GM23248 (cell line): ENCODE measurements at regions not wholly inside any gene's neighbourhood (a gene's known extent, or its start where the extent isn't known, plus 50 kb on each side); places are given as distances from the start of the nearest gene placed in this dataset.

Experiments
- DNase-seq: peaks from one replicate; pipeline ENCODE4 v3.0.0-alpha.2; 2015
- H2AFZ ChIP-seq: fragments of 200-600 bp; sonication (generic); 2 replicates; pipeline ENCODE4 v1.6.1; 2016; ENCODE audit warnings: antibody characterized with exemption
- H3F3A ChIP-seq: fragments of 200-600 bp; sonication (generic); 2 replicates; pipeline ENCODE4 v1.6.1; 2016; ENCODE audit warnings: mild to moderate bottlenecking, antibody characterized with exemption, mixed run types; ENCODE audit not compliant: insufficient read depth
- H3K27ac ChIP-seq: fragments of 200-600 bp; sonication (generic); 2 replicates; pipeline ENCODE4 v1.5.1; 2016; ENCODE audit warnings: mild to moderate bottlenecking
- H3K27me3 ChIP-seq: fragments of 200-600 bp; sonication (generic); replicated peaks from 2 replicates; pipeline ENCODE4 v1.6.1; 2016; ENCODE audit warnings: mild to moderate bottlenecking; ENCODE audit not compliant: insufficient read depth
- H3K36me3 ChIP-seq: fragments of 200-600 bp; sonication (generic); 2 replicates; pipeline ENCODE4 v1.6.1; 2016; ENCODE audit warnings: low read depth, mild to moderate bottlenecking
- H3K4me1 ChIP-seq: fragments of 200-600 bp; sonication (generic); 2 replicates; pipeline ENCODE4 v1.6.1; 2016; ENCODE audit warnings: mild to moderate bottlenecking; ENCODE audit not compliant: insufficient read depth
- H3K4me2 ChIP-seq: fragments of 200-600 bp; sonication (generic); one replicate; pipeline ENCODE4 v1.6.1; 2016; ENCODE audit warnings: mild to moderate bottlenecking; ENCODE audit not compliant: unreplicated experiment
- H3K4me3 ChIP-seq: fragments of 200-600 bp; sonication (generic); 2 replicates; pipeline ENCODE4 v1.5.1; 2016; ENCODE audit warnings: mild to moderate bottlenecking
- H3K79me2 ChIP-seq: fragments of 200-600 bp; sonication (generic); 2 replicates; pipeline ENCODE4 v1.6.1; 2016; ENCODE audit warnings: mild to moderate bottlenecking; ENCODE audit not compliant: insufficient read depth
- H3K9ac ChIP-seq: fragments of 200-600 bp; sonication (generic); 2 replicates; pipeline ENCODE4 v1.6.1; 2016; ENCODE audit warnings: mild to moderate bottlenecking
- H3K9me2 ChIP-seq: fragments of 200-600 bp; sonication (generic); 2 replicates; pipeline ENCODE4 v1.6.1; 2016; ENCODE audit warnings: mixed run types, mild to moderate bottlenecking, moderate library complexity; ENCODE audit not compliant: insufficient read depth
- H3K9me3 ChIP-seq: fragments of 200-600 bp; sonication (generic); one replicate; pipeline ENCODE4 v1.6.1; 2017; ENCODE audit warnings: low read depth
- H4K20me1 ChIP-seq: fragments of 200-600 bp; sonication (generic); 2 replicates; pipeline ENCODE4 v1.6.0; 2016; ENCODE audit not compliant: insufficient read depth
- EZH2 ChIP-seq: fragments of 200-600 bp; sonication (generic); IDR thresholded peaks from 2 replicates; pipeline ENCODE4 v1.6.1; 2018; ENCODE audit warnings: antibody characterized with exemption, mild to moderate bottlenecking; ENCODE audit not compliant: insufficient read depth, poor library complexity, severe bottlenecking
- EZH2phosphoT487 ChIP-seq: fragments of 200-600 bp; sonication (generic); IDR thresholded peaks from 2 replicates; pipeline ENCODE4 v1.6.1; 2018; ENCODE audit warnings: antibody characterized with exemption, moderate library complexity, mild to moderate bottlenecking, low read depth; ENCODE audit not compliant: insufficient read depth
- WGBS, 2 experiments: methylation state at CpG; one replicate each; pipeline ENCODE4 v1.1.6; 2015 to 2017; ENCODE audit warnings: low lambda C conversion rate in 2 of 2, low coverage in 1 of 2; ENCODE audit errors: missing lambda C conversion rate in 2 of 2; 5-methylcytosine and 5-hydroxymethylcytosine counted together
- in situ Hi-C: fragments of 300-500 bp; cut with MboI; formaldehyde crosslinking; loops from 2 replicates; pipeline ENCODE4 v1.15.0; 2020

GRCh38 chr12:70165450-70165849 is 77.8 kb upstream of the CNOT2 start:
- no peaks in the 10 kb centered on the region for H4K20me1 ChIP-seq
- no peak overlapping the region for H3K4me3 ChIP-seq
- H3K4me2 ChIP-seq = no peak overlapping the region
- TF ChIP-seq EZH2 (no peak), EZH2phosphoT487 (no peak)
- no peaks in the 10 kb centered on the region for H3K36me3 ChIP-seq
- no peaks in the 10 kb centered on the region for H3K4me1 ChIP-seq
- H3K9ac ChIP-seq = no peak overlapping the region
- H3F3A ChIP-seq = no peaks in the 10 kb centered on the region
- no peaks in the 10 kb centered on the region for H3K9me3 ChIP-seq
- H3K27ac ChIP-seq = no peak overlapping the region
- no peaks in the 10 kb centered on the region for H3K27me3 ChIP-seq
- no peak for DNase-seq
- no peaks in the 10 kb centered on the region for H3K79me2 ChIP-seq
- no peaks in the 10 kb centered on the region for H3K9me2 ChIP-seq
- WGBS, 2 experiments = 47 to 52% methylated on average over 4 of the region's 4 CpGs
- in situ Hi-C loops = no loop called here
- H2AFZ ChIP-seq = no peak overlapping the region

DNA sequence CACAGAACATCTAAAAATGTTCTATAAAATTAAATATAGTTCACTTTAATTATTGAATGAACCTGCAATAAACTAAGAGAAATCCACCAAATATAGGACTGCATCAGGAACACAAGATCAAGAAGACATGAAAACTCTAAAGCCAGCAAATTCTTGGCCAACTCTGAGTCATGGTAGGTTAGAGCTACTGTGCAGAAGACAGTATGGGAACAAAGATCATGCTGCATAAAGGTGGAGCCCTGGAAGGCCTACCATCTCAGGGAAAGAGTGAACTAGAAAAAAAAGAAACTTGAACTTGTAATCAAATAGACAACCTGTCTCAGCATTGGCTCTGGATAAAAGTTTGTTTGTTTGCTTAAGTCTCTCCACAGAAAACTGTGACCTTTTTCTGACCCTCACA is 66.9 kb upstream of the CNOT2 start:
- in situ Hi-C loops = no loop called here
- no peak for TF ChIP-seq EZH2phosphoT487
- TF ChIP-seq EZH2 = no peak
- H3F3A ChIP-seq = no peaks in the 10 kb centered on the region
- no peaks in the 10 kb centered on the region for H4K20me1 ChIP-seq
- H3K36me3 ChIP-seq = no peaks in the 10 kb centered on the region
- H3K79me2 ChIP-seq = no peaks in the 10 kb centered on the region
- H2AFZ ChIP-seq = no peak overlapping the region
- peaks cover 2% of the 10 kb centered on the region for H3K9me3 ChIP-seq
- H3K9me2 ChIP-seq = no peaks in the 10 kb centered on the region
- no peak overlapping the region for H3K9ac ChIP-seq
- no peak overlapping the region for H3K4me3 ChIP-seq
- no peak overlapping the region for H3K4me2 ChIP-seq
- H3K27ac ChIP-seq = no peak overlapping the region
- H3K27me3 ChIP-seq = no peaks in the 10 kb centered on the region
- DNase-seq = no peak
- H3K4me1 ChIP-seq = no peaks in the 10 kb centered on the region

GRCh38 chr12:70177631-70178030 is 65.6 kb upstream of the CNOT2 start:
- Histone ChIP-seq H3K27ac (no peak overlapping the region), H4K20me1 (no peaks in the 10 kb centered on the region), H3K9me3 (peaks cover 2% of the 10 kb centered on the region), H3K79me2 (no peaks in the 10 kb centered on the region), H3K27me3 (no peaks in the 10 kb centered on the region), H3K9ac (no peak overlapping the region), H3K36me3 (no peaks in the 10 kb centered on the region), H3F3A (no peaks in the 10 kb centered on the region), H3K4me1 (no peaks in the 10 kb centered on the region), H3K4me2 (no peak overlapping the region), H3K9me2 (no peaks in the 10 kb centered on the region), H3K4me3 (no peak overlapping the region), H2AFZ (no peak overlapping the region)
- peak; percentile 7 for DNase-seq
- WGBS, 2 experiments = 0 to 3% methylated on average over 1 of the region's 1 CpG
- in situ Hi-C loops = no loop called here
- TF ChIP-seq EZH2 (no peak), EZH2phosphoT487 (no peak)

DNA sequence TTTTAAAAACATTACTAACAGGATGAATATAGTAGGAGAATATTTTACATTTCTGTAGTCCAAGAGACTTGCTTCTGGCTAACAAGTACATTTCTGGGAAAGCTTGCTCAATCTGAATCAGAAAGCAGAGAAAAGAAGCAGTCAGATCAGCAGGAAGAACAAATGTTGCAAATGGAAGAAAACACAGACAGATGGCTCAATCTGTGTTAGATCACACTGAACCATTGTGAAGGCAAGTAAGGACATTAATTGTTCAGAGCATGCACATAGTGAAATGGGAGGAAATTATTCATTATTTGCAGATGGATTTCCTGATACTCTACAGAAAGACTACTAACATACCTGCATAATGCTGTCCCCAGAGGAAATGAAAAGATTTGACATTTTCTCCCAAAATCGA is 65.2 kb upstream of the CNOT2 start:
- Histone ChIP-seq H3K27ac (no peak overlapping the region), H3K79me2 (no peaks in the 10 kb centered on the region), H3F3A (no peaks in the 10 kb centered on the region), H3K4me3 (no peak overlapping the region), H3K27me3 (no peaks in the 10 kb centered on the region), H4K20me1 (no peaks in the 10 kb centered on the region), H3K4me1 (no peaks in the 10 kb centered on the region), H3K4me2 (no peak overlapping the region), H2AFZ (peak overlapping the region; percentile 4; the same call in 1 of the 2 replicates), H3K9me2 (no peaks in the 10 kb centered on the region), H3K9me3 (peaks cover 2% of the 10 kb centered on the region), H3K9ac (no peak overlapping the region), H3K36me3 (no peaks in the 10 kb centered on the region)
- in situ Hi-C loops = no loop called here
- TF ChIP-seq EZH2phosphoT487 (no peak), EZH2 (no peak)
- 91 to 92% methylated on average over 1 of the region's 1 CpG for WGBS, 2 experiments
- DNase-seq = peak; percentile 20

DNA sequence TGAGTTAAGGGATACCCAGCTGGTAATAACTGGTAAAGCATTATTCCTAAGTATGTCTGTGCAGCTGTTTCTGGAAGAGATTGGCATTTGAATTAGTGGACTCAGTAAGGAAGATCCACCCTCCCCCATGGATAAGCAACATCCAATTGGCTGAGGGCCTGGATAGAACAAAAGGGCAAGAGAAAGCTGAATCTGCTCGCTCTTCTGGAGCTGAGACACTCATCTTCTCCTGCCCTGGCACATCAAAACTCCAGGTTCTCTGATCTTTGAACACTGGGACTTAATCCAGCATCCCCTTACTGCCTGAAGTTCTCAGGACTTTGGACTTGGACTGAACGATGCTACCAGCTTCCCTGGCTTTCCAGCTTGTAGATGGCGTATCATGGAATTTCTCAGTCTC is 63.1 kb upstream of the CNOT2 start:
- TF ChIP-seq EZH2 = no peak
- TF ChIP-seq EZH2phosphoT487 = no peak
- DNase-seq = no peak
- Histone ChIP-seq H3K79me2 (no peaks in the 10 kb centered on the region), H3K4me1 (no peaks in the 10 kb centered on the region), H3K9me2 (no peaks in the 10 kb centered on the region), H2AFZ (no peak overlapping the region), H3K27me3 (no peaks in the 10 kb centered on the region), H3K9me3 (peaks cover 2% of the 10 kb centered on the region), H3K9ac (no peak overlapping the region), H3K4me3 (no peak overlapping the region), H3K27ac (no peak overlapping the region), H3K4me2 (no peak overlapping the region), H3K36me3 (no peaks in the 10 kb centered on the region), H3F3A (no peaks in the 10 kb centered on the region), H4K20me1 (no peaks in the 10 kb centered on the region)
- 66 to 79% methylated on average over 3 of the region's 3 CpGs for WGBS, 2 experiments
- in situ Hi-C loops = no loop called here
